Activated T-cell treated with anti-CD3 and anti-CD28 coated beads for 4 hours (primary cell): ENCODE measurements at regions not wholly inside any gene's neighbourhood (a gene's known extent, or its start where the extent isn't known, plus 50 kb on each side); places are given as distances from the start of the nearest gene placed in this dataset.

Experiments used
- DNase-seq: peaks from one replicate; pipeline ENCODE4 v3.0.0-alpha.2; 2020

GRCh38 chr3:150057227-150057626 lies 86.5 kb upstream of the PFN2 start:
- DNase-seq: no peak

DNA sequence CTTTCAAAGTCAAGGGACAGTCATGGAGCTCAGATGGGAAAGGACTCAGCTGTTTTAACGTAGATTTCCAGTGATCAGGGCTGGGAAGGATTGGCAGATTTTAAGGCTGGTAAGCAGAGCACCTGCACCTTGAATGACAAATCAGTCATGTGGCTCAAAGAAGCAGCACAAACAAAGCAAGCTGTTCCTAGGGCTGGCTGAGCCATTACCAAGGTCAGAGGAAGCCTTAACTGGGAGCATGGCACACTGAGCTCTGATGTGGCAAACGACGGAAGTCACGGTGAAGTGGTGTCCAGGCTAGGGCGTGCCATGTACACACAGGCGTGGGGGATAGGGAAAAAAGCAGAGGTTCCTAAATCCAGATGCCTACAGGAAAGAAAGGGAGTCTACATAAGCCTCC lies 84.6 kb upstream of the PFN2 start:
- DNase-seq: no peak

- no peak for DNase-seq
Observed at GRCh38 chr3:150054635-150055034, 83.9 kb upstream of the PFN2 start.

- no peak for DNase-seq
Observed at GRCh38 chr3:150050510-150050909, 79.8 kb upstream of the PFN2 start.

DNA sequence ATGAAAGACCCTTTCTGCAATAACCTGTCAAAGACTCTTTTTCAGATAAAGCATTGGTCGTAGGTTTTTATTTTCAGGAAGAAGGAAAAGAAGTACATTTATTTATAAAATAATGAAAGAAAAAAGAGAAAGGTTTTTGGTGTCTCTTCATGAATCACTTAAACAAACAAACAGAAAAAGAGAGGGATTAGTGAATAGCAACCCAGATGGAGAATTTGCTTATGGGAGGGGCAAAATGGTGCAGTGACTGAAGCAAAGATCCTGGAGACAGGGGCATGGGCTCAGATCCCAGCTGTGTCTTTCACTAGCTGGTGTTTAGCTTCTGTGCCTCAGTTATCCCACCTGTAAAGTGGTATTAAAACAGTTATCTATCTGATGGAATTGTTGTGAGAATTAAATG lies 78.6 kb upstream of the PFN2 start:
- no peak for DNase-seq

DNA sequence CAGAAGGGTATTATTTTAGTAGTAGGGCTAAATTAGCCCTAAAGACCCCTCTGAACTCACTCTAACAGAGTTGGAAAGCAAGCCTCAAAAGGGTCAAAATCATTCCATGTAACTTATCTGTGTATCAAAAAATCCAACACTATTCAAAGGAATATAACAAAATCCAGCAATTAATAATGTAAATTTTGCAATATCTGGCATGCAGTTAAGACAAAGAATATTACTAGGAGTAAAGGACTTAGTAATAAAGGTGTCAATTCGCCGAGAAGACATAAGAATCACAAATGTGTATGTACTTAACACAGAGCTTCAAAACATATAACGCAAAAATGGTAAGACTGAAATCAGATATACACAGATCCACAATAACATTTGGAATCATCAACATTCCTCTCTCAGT lies 71.2 kb upstream of the PFN2 start:
- no peak for DNase-seq

GRCh38 chr3:150040097-150040496 lies 69.4 kb upstream of the PFN2 start:
- DNase-seq: no peak

- DNase-seq: no peak
Observed at GRCh38 chr3:150038830-150039229, 68.1 kb upstream of the PFN2 start.

GRCh38 chr3:150036780-150037179 lies 66.1 kb upstream of the PFN2 start:
- no peak for DNase-seq

- no peak for DNase-seq
Observed at GRCh38 chr3:150035910-150036612, 65.4 kb upstream of the PFN2 start.

DNA sequence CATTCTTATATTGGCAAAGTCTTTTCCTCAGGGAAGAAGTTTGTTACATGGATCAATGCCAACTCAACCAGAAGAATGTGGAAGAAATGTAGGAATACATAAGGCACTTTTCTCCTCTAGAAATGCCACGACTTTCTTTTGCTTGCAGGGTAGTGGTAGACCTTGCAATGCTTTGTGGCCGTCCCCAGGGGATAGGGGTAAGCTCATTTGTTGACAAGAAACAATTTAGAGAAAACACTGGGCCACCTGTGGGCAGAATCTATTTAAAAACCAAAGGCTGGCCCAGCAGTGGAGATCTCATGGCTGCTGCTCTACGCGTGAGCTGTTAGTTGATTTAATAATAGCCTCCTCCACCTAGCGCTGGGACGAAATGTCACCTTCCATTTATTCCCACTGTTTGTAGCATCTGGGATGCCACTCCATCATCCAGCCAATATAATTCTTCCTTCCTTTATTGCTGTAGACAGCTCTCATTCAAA lies 64.6 kb upstream of the PFN2 start:
- DNase-seq: no peak

GRCh38 chr3:150033721-150034120 lies 63.0 kb upstream of the PFN2 start:
- no peak for DNase-seq

- DNase-seq: no peak
Observed at GRCh38 chr3:150030841-150031240, 60.1 kb upstream of the PFN2 start.

DNA sequence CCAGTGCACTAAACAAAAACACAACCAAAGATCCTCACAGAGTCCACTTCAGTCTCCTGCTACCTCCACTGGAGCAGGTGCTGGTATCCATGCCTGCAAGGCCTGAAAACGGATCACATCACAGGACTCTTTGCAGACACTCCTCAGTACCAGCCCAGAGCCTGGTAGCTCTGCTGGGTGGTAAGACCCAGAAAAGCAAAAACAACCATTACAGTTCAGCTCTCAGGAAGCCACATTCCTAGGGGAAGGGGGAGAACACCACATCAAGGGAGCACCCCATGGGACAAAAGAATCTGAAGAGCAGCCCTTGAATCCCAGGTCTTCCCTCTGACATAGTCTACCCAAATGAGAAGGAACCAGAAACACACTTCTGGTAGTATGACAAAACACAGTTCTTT lies 52.5 kb upstream of the PFN2 start:
- DNase-seq: no peak

- DNase-seq: no peak
Observed at GRCh38 chr3:150022381-150023238, 51.9 kb upstream of the PFN2 start.

- DNase-seq: no peak
Observed at GRCh38 chr3:150020527-150020926, 49.8 kb upstream of the PFN2 start.
